HG03159 (cell line): ENCODE measurements at regions not wholly inside any gene's neighbourhood (a gene's known extent, or its start where the extent isn't known, plus 50 kb on each side); places are given as distances from the start of the nearest gene placed in this dataset.
"Not testable (repeated sequence)": the region's sequence is repeated elsewhere in the genome, so short reads cannot be mapped to it uniquely, and the experiment has no call there.

Source experiments
- ATAC-seq: cut with Tn5 transposase; IDR thresholded peaks from one replicate; pipeline ENCODE4 v1.9.1; 2021; ENCODE audit warnings: mild to moderate bottlenecking, moderate library complexity; ENCODE audit not compliant: unreplicated experiment

DNA sequence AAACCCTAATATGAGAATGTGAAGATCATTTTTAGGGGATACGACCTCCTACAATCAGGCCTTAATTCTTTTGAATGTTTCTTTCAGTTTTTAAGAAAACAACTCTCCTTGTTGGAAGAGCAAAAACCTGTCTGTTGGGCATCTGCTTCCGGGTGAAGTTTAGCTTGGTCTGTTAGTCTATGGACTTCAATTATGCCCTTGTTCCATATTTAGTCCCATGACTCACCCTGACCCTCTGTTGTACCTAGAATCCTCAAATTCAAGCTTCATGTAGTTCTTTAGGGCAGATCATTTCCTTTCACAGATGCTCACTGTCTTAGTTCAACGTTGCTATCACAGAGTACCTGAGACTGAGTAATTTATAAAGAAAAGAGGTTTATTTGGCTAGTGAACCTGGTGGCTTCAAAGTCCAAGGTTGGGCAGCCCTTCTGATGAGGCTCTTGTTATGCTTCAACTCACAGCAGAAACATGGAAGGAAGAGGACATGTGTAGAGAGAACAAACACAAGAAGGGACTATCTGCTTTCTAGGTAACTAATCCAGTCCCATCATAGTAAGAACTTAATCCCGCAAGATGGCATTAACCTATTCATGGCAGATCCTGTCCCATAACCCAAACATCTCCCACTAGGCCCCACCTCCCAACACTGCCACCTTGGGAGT, 82.5 kb upstream of the SERPINE2 start:
- ATAC-seq: no peak

DNA sequence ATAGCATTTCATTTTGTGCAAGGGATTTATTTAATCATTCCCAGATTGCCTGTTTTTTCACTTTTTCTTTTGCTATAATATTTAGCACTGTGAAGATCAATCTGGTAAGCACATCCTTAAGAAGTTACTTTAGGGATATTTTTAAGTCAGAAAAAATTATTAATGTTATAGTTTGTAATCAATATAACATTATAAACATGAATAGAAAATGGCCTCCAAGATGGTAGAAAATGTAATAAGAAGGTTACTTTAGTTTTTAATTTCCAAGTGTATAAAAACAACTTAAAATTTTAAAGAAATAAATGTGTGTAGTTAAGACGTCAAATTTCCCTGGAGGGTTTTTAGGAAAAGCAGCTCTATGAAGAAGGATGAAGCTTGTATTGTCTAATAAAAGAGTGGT, 81.9 kb upstream of the SERPINE2 start:
- ATAC-seq: no peak

DNA sequence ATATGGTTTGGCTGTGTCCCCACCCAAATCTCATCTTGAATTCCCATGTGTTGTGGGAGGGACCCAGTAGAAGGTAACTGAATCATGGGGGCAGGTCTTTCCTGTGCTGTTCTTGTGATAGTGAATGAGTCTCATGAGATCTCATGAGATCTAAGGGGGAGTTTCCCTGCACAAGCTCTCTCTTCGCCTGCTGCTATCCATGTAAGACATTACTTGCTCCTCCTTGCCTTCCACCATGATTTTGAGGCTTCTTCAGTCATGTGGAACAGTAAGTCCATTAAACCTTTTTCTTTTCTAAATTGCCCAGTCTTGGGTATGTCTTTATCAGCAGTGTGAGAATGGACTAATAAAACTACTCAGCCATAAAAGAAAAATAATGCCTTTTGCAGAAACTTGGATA, 80.8 kb upstream of the SERPINE2 start:
- not testable (repeated sequence) for ATAC-seq

DNA sequence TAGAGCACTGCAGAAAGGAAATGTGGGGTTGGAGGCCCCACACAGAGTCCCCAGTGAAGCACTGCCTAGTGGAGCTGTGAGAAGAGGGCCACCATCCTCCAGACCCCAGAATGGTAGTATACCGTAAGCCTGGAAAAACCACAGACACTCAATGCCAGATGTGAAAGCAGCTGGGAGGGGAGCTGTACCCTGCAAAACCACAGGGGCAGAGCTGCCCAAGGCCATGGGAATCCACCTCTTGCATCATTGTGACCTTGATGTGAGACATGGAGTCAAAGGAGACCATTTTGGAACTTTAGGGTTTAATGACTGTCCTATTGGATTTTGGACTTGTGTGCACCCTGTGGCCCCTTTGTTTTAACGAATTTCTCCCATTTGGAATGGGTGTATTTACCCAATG, 75.3 kb upstream of the SERPINE2 start:
- ATAC-seq: no peak

DNA sequence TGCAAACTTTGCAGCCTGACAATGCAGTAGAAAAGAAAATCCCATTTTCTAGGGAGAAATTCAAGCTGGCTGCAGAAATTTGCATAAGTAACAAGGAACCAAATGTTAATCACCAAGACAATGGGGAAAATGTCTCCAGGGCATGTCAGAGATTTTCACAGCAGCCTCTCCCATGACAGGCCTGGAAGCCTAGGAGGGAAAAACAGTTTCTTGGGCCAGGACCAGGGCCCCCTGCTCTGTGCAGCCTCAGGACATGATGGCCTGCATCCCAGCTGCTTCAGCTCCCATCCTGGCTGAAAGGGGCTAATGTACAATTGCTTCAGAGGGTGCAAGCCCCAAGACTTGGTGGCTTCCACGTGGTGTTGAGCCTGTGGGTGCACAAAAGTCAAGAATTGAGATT, 74.8 kb upstream of the SERPINE2 start:
- not testable (repeated sequence) for ATAC-seq

DNA sequence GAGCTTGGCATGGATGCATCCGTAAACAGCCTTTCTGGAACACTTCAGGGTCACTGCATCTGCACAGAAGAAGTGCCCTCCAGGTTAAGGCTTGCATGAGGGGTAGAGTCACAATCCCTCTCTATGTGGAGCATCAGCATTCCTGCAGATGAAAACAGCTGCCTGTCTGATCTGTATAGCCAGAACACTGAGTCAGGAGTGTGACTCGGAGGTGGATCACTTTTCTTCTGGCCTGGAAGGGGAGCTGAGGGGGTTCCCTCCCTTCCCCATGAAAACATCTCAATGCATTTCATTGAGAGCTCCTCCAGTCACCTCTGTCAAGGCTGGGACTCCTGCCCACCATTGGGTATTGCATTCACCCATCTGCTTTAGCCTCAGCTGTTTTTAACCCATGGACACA, 72.5 kb upstream of the SERPINE2 start:
- ATAC-seq: no peak

DNA sequence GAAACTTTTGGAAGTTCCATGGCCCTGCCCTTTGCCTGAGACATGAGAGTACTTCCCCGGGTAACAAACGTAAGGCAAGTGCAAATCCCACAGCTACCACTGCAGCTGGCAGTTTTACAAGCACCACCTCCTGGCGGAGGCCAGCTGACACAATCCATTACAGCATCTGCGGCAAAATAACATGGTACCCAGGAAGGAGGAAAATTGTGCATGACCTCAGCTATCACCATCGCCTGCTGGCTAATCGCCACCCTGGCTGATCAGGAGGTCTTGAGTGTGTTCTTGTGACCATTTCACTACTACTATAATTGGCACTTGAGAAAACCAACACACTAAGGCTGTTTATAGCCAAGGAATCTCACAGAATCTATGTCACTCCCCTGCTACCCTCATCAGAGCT, 71.7 kb upstream of the SERPINE2 start:
- ATAC-seq: no peak

DNA sequence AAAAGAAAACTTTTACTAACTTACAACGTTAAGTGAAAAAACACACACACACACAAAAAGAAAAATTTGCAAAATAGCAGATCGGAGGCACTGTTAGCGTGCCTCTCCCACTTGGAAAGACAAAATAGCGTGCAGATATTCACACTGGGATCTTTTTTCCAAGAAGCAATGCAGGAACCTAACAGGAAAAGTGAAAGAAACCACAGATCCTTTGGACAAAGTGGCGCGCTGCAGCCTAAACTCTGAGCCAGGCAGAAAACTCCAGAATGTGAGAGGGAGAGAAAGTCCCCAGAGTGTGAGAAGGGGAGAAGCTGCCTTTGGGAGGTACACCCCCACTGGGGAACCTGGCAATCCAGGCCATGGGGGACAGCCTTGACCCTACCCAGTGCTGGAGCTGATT, 70.7 kb upstream of the SERPINE2 start:
- no peak for ATAC-seq

DNA sequence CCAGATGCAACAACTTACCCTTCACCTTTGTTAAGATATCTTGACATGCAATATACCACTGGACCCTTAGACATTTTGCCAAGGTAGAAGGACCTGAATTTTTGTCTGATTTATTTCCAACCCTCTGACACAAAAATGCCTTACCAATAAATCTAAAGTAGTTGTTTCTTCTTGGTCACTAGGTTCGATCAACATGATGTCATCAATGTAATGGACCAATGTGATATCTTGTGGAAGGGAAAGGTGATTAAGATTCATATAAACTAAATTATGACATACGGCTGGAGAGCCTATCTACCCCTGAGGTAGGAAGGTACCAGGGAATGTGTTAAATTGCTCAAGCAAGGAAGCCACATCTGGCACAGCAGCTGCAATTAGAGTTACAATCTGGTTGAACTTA, 67.7 kb upstream of the SERPINE2 start:
- no peak for ATAC-seq

DNA sequence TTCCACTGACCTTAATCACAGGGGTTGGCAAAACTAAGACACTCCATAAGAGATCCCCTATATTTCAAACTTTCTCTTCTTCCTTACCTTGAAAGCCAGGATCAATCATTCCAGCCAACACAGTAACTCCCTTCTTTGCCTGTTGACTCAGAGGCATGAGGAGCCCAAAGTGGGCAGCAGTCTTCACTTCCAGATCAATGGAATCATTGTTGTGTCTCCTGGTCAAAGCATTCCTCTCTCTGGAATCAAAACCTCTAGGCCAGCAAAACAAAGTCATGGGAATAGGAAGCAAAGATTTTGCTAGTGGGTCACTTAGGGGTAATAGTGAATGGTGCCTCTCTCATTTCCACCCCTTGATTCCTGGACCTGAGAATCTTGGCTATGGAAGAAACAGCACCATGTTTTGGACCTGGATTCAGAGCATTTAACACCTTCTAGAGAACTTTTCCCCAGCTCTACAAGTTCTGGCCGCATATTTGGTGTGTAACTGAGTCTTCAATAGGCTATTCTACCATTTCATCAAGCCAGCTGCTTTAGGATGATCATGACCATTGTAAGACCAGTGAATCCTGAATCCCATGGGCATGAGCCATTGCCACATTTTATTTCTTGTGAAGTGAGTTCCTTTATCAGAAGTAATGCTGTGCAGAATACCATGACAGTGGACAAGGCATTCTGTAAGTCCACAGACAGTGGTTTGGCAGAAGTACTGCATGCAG, 65.7 kb upstream of the SERPINE2 start:
- no peak for ATAC-seq

DNA sequence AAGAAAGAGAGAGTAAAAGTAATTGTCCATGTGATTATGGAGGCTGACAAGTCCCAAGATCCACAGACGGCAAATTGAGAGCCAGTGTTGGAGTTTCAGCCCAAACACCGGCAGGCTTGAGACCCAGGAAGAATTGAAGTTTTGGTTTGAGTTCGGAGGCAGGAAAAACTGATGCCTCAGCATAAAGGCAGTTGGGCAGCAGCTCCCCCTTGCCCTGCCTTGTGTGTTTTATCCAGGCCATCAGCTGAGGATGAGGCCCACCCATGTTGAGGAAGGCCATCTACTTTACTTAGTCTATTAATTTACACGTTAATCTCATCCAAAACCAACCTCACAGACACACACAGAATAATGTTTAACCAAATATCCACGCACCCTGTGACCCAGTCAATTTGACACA, 64.6 kb upstream of the SERPINE2 start:
- no peak for ATAC-seq

DNA sequence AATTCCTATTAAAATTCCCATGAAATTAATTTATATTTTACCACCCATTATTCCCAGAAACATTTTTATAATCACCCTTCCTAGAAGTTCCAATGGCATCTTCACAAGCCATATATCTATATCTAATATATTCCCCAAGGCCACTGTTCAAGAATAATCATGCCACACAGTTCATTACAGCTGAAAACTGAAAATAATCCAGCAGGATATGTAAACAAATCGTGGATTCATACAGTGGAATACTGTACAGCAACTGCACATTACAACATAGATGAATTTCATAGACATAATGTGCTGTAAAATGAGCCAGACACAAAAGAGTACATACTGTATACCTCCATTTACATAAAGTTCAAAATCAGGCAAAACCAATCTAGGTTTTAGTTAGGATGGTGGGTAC, 63.9 kb upstream of the SERPINE2 start:
- no peak for ATAC-seq

DNA sequence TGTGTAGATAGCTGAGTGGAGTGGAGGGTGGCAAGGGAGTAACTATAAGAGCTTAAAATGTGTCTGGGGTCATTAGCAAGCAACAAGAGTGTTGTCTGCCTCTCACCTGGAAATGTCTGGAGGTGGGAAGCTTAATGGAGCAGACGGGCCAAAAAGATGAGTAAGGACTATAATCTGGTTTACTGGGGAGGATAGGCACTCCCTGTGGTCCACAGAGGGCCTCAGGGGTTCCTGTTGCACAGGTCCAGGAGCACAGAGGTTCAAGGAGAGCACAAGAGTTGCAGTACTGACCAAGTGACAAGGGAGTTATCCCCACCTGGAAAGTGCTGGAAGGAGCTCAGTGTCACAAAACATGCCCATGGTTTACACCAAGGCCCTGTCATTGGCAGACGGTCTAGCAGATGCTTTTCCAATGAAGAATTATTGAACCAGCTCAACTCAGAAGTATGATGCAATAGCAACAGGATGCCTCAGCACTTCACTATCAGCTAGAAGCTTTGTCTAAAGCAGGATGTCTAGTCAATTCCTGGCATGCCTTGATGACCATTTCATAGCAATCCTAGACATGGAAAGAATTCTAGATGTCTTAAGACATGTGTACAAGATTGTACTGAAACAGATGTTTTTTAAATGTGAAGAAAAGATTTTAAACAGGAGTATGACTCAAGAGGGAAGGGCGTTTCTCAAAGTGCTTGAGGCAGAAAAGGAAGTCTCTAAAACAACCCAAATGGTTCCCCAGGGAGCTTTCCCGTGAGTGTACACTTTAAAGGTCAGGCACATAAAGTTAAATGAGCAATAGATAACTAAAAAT, 62.9 kb upstream of the SERPINE2 start:
- no peak for ATAC-seq

DNA sequence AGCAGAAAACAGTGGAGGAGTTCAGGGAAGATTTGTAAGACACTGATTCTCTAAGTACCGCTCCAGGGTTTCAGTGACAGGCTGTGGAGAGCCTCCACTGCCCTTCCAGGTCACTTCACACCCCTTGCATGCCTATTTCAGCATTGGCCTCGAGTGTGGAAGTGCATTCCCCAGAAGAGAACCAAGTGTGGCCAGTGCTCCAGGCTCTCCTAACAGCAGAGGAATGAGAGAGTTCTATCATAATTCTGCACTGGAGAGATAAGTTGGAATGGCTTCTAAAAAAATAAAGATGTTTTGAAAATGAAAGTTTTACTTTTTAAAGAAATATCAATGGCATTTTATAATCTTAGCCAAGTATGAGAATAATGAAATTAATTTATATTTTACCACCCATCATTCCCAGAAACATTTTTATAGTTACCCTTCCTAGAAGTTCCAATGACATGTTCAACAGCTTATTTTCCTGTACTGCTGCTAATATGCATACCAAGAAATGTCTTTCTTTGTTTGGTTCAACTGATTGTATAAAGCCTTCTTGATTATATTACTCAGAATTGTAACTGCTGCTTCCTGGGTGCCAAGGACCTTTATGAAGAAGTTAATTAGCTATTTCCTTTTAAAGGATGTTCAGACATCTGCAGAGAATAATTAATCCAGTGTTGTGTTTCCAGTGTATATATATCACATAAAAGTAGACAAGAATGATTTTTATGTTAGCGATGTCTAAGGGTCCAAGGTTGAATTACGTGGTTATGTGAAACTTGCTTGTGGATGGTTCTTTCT, 61.0 kb upstream of the SERPINE2 start:
- ATAC-seq: no peak

DNA sequence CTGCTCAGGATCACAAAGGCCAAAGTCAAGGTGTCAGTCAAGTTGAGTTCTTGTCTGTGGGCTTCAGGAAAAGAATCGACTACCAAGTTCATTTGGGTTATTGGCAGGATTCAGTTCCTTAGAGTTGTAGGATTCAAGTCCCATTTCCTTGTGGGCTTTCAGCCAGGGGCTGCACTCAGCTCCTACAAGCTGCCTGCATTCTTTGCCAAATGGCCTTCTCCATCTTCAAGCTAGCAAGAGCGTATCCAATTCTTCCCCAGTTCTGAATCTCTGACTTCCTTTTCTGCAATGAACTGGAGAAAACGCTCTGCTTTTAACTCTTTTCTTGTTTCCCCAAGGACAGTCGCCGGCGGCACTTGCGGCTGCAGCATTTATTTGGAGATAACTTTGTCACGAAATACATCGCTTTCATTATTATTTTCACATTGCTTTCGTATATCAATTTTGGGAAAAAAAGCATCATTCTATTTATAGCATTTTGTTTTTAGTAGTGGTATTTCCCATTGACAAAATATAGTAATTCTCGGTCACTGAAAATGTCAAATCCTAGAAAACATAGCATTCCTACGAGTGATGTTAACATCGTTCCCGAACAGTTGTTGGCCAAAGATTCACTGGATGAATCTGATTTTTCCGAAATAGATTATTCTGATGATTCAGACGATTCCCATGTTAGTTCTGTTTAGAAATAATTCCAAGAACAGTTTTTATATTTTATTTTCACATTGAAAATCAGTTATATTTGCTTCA, 59.6 kb upstream of the SERPINE2 start:
- no peak for ATAC-seq

DNA sequence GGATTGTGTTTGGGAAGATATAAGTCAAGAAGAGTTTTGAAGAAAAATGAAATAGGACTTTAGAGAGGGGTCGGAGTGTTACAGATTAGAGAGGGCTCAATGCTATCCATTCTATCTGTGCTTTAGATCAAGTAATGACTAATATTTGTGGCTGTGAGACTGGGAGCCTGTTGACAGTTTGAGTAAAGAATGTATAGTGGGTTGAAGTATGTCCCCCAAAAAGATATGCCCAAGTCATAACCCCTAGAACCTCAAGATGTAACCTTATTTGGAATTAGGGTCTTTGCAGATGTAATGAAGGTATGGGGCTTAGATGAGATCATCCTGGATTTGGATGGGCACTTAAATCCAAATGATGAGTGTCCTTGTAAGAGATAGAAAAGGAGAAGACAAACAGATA, 55.3 kb upstream of the SERPINE2 start:
- no peak for ATAC-seq

DNA sequence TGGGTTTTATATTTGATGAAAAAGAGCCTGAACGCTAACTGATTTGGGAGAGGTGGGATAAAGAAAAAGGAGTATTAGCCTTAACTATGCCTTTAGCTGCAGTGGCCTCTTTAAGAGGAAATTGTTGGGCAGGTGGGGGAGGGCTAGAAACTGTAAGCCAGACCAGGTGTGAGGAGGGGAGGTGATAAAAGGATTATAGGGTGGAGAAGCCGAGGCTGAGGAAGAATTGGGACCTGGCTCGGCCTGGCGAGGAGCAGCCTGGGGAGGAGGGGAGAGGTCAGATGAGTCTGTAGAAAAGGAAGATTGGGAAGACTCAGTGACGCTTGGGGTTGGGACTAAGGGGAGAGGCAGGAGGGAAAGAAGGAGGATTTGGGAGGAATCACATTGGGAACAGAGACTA, 52.6 kb upstream of the SERPINE2 start:
- not testable (repeated sequence) for ATAC-seq

DNA sequence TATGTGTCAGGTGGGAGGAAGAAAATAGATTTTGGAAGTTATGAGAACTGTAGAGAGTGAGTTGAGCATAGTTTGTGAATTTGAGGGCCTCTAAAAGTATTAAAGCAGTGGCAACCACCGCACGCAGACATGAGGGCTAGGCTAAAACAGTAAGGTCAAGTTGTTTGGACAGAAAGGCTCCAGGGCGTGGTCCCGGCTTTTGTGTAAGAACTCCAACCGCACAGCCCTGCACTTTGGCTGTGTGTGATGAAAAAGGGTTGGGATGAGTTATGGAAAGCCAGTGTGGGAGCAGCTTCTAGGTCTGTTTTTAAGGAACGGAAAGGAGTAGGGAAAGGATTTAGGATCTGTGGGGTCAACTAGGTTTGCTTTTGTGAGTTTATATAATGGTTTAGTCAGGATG, 50.5 kb upstream of the SERPINE2 start:
- not testable (repeated sequence) for ATAC-seq
